ENCODE measurements at regions not wholly inside any gene's neighbourhood (a gene's known extent, or its start where the extent isn't known, plus 50 kb on each side); places are given as distances from the start of the nearest gene placed in this dataset.

GRCh38 chr2:48043131-48043700, 136.9 kb upstream of the FBXO11 start:
- TF ChIP-seq, protein P1, sequence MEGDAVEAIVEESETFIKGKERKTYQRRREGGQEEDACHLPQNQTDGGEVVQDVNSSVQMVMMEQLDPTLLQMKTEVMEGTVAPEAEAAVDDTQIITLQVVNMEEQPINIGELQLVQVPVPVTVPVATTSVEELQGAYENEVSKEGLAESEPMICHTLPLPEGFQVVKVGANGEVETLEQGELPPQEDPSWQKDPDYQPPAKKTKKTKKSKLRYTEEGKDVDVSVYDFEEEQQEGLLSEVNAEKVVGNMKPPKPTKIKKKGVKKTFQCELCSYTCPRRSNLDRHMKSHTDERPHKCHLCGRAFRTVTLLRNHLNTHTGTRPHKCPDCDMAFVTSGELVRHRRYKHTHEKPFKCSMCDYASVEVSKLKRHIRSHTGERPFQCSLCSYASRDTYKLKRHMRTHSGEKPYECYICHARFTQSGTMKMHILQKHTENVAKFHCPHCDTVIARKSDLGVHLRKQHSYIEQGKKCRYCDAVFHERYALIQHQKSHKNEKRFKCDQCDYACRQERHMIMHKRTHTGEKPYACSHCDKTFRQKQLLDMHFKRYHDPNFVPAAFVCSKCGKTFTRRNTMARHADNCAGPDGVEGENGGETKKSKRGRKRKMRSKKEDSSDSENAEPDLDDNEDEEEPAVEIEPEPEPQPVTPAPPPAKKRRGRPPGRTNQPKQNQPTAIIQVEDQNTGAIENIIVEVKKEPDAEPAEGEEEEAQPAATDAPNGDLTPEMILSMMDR (conservative IDR thresholded peaks at IDR 0.05; ENCODE audit: low read depth in 2 of 2) = no peak
- TF ChIP-seq EZH2 (IDR thresholded peaks at IDR 0.05; ENCODE audit: low read depth, unreplicated experiment) (no peak), POLR2AphosphoS5 (IDR thresholded peaks at IDR 0.05; ENCODE audit: low read depth) (no peak), CREB1 (CRISPR knock-in tag; IDR thresholded peaks at IDR 0.05; ENCODE audit: low read depth) (no peak), EZH2phosphoT487 (IDR thresholded peaks at IDR 0.05; ENCODE audit: unreplicated experiment) (no peak)

All from GM23338 (cell line).